ENCODE measurements at regions not wholly inside any gene's neighbourhood (a gene's known extent, or its start where the extent isn't known, plus 50 kb on each side); places are given as distances from the start of the nearest gene placed in this dataset.

DNA sequence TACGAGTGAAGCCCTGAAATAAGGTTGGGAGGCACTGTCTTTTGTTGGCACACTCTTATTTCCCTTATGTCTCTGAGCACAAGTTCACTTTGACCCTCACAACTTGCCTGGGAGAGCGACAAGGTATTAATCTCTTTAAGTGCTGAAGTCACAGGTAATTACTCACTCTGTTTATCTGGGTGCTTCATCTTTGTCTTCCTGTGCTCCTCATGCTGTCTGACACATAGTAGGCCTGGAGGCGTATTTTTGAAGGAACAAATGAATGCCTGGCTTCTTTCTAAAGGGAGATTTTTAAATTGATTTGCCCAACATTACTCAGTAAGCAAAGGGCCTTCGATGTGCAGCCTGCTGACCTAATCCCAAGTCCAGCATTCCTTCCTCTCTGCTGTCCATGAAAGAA lies 507.1 kb upstream of the TNP1 start:
- Histone ChIP-seq H3K9ac (ENCODE audit: insufficient read depth in 1 of 2, low read length in 2 of 2) (no peak overlapping the region), H3K27ac (ENCODE audit: low read depth in 1 of 2, low read length in 1 of 2) (no peak overlapping the region), H3K9me3 (ENCODE audit: control insufficient read depth in 4 of 4, insufficient read depth in 3 of 4, low read length in 3 of 4) (no peaks in the 10 kb centered on the region), H3K4me3 (no peak overlapping the region), H3K4me1 (ENCODE audit: control insufficient read depth in 5 of 5, insufficient read depth in 5 of 5, low read length in 5 of 5) (peaks cover 0 to 12% (median 0%) of the 10 kb centered on the region in 5 donors), H3K27me3 (ENCODE audit: control insufficient read depth in 3 of 3, insufficient read depth in 3 of 3, low read length in 2 of 3) (no peaks in the 10 kb centered on the region), H3K36me3 (ENCODE audit: control insufficient read depth in 4 of 4, insufficient read depth in 4 of 4, low read length in 4 of 4) (no peaks in the 10 kb centered on the region)
- WGBS, 2 donors = 89 to 91% methylated on average over 4 of the region's 4 CpGs
- DNase-seq = no peak
- TF ChIP-seq, protein P1, sequence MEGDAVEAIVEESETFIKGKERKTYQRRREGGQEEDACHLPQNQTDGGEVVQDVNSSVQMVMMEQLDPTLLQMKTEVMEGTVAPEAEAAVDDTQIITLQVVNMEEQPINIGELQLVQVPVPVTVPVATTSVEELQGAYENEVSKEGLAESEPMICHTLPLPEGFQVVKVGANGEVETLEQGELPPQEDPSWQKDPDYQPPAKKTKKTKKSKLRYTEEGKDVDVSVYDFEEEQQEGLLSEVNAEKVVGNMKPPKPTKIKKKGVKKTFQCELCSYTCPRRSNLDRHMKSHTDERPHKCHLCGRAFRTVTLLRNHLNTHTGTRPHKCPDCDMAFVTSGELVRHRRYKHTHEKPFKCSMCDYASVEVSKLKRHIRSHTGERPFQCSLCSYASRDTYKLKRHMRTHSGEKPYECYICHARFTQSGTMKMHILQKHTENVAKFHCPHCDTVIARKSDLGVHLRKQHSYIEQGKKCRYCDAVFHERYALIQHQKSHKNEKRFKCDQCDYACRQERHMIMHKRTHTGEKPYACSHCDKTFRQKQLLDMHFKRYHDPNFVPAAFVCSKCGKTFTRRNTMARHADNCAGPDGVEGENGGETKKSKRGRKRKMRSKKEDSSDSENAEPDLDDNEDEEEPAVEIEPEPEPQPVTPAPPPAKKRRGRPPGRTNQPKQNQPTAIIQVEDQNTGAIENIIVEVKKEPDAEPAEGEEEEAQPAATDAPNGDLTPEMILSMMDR (IDR thresholded peaks at IDR 0.05; ENCODE audit: control extremely low read depth, extremely low read depth) = no peak
- no peak for ATAC-seq (ENCODE audit: insufficient read depth, low FRiP score)

DNA sequence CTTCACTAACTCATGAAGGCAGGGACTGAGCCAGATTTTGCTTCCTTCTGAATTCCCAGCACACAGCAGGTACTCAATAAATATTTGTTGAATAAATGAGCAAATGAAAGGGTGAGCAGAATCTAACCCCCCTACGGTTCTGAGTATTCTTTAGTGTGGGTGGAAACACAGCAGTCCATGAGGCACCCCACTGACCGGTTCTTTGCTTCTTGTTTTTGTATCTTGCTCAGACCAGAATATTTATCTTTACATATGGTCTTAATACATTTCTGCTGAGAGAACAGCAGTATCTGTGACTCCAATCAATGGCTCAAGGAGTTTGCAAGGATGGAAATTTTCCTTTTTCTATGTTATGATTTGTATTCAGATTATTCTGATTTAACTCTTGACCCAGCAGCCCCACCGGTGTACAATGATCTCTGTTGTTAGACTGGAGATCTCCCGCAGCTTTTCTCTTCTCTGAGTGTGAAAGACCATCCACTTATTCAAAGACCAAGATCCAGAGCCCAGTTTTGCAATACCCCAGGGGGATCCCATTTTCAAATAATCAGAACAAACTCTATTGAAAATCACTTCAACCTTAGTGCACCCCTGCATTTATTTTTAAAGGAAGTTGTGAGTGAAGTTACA lies 506.5 kb upstream of the TNP1 start:
- ATAC-seq (ENCODE audit: insufficient read depth, low FRiP score) = no peak
- WGBS, 2 donors = 89 to 93% methylated on average over 4 of the region's 4 CpGs
- peaks cover 0 to 8% (median 0%) of the 10 kb centered on the region in 5 donors for H3K4me1 ChIP-seq (ENCODE audit: control insufficient read depth in 5 of 5, insufficient read depth in 5 of 5, low read length in 5 of 5)

DNA sequence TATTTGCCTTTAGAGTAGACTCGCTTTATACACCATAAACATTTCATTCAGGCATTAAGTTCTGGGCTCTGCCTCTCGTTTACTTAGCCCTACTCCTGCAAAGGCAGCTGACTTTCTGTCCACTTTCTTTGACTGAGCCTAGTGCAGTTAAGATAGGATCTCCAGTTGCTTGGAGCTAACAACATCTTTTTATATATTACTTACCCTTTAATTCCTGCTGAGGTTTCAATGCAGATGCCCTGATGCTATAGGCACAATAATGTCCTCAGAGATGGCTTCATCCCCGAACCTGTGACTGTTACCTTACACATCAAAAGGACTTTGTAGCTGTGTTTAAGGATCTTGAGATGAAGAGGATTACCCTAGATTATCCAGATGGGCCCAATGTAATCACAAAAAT lies 505.8 kb upstream of the TNP1 start:
- Histone ChIP-seq H3K4me1 (ENCODE audit: control insufficient read depth in 5 of 5, insufficient read depth in 5 of 5, low read length in 5 of 5) (peaks cover 0 to 14% (median 6%) of the 10 kb centered on the region in 5 donors), H3K27me3 (ENCODE audit: control insufficient read depth in 3 of 3, insufficient read depth in 3 of 3, low read length in 2 of 3) (no peaks in the 10 kb centered on the region), H3K9ac (ENCODE audit: insufficient read depth in 1 of 2, low read length in 2 of 2) (no peak overlapping the region), H3K36me3 (ENCODE audit: control insufficient read depth in 4 of 4, insufficient read depth in 4 of 4, low read length in 4 of 4) (no peaks in the 10 kb centered on the region), H3K4me3 (no peak overlapping the region), H3K9me3 (ENCODE audit: control insufficient read depth in 4 of 4, insufficient read depth in 3 of 4, low read length in 3 of 4) (no peaks in the 10 kb centered on the region), H3K27ac (ENCODE audit: low read depth in 1 of 2, low read length in 1 of 2) (no peak overlapping the region)
- ATAC-seq (ENCODE audit: insufficient read depth, low FRiP score) (no peak), DNase-seq (no peak)
- TF ChIP-seq, protein P1 (IDR thresholded peaks at IDR 0.05; ENCODE audit: control extremely low read depth, extremely low read depth) = no peak
- WGBS, 2 donors = 92 to 93% methylated on average over 3 of the region's 3 CpGs

More for the DNA sequence above, 506.5 kb upstream of the TNP1 start:
- Histone ChIP-seq H3K9ac (ENCODE audit: insufficient read depth in 1 of 2, low read length in 2 of 2) (no peak overlapping the region), H3K27me3 (ENCODE audit: control insufficient read depth in 3 of 3, insufficient read depth in 3 of 3, low read length in 2 of 3) (no peaks in the 10 kb centered on the region), H3K27ac (ENCODE audit: low read depth in 1 of 2, low read length in 1 of 2) (no peak overlapping the region), H3K9me3 (ENCODE audit: control insufficient read depth in 4 of 4, insufficient read depth in 3 of 4, low read length in 3 of 4) (no peaks in the 10 kb centered on the region), H3K4me3 (no peak overlapping the region), H3K36me3 (ENCODE audit: control insufficient read depth in 4 of 4, insufficient read depth in 4 of 4, low read length in 4 of 4) (no peaks in the 10 kb centered on the region)
- no peak for DNase-seq
- TF ChIP-seq, protein P1 (IDR thresholded peaks at IDR 0.05; ENCODE audit: control extremely low read depth, extremely low read depth) = no peak

DNA sequence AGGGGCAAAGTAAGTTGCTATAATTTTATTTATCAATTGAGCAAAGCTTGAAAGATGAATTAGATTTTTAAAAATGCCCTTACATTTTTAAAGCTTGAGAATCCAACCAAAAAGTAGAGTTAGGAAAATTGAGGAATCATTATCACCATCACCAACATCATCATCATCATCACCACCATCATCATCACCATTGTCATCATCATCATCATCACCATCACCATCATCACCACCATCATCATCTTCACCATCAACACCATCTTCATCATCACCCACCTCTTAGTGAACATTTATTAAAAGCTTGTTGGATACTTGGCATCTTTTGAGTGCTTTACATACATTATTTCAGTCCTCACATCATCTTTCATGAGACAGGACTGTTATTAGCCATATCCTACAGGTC lies 504.4 kb upstream of the TNP1 start:
- no peak overlapping the region for H3K4me3 ChIP-seq
- DNase-seq = no peak
- H3K9me3 ChIP-seq (ENCODE audit: control insufficient read depth in 4 of 4, insufficient read depth in 3 of 4, low read length in 3 of 4) = no peaks in the 10 kb centered on the region
- H3K9ac ChIP-seq (ENCODE audit: insufficient read depth in 1 of 2, low read length in 2 of 2) = no peak overlapping the region
- TF ChIP-seq, protein P1 (IDR thresholded peaks at IDR 0.05; ENCODE audit: control extremely low read depth, extremely low read depth) = no peak
- H3K27ac ChIP-seq (ENCODE audit: low read depth in 1 of 2, low read length in 1 of 2) = no peak overlapping the region
- peaks cover 0 to 14% (median 7%) of the 10 kb centered on the region in 5 donors for H3K4me1 ChIP-seq (ENCODE audit: control insufficient read depth in 5 of 5, insufficient read depth in 5 of 5, low read length in 5 of 5)
- ATAC-seq (ENCODE audit: insufficient read depth, low FRiP score) = no peak
- H3K36me3 ChIP-seq (ENCODE audit: control insufficient read depth in 4 of 4, insufficient read depth in 4 of 4, low read length in 4 of 4) = no peaks in the 10 kb centered on the region
- H3K27me3 ChIP-seq (ENCODE audit: control insufficient read depth in 3 of 3, insufficient read depth in 3 of 3, low read length in 2 of 3) = no peaks in the 10 kb centered on the region
